22Rv1 (cell line): ENCODE measurements at regions not wholly inside any gene's neighbourhood (a gene's known extent, or its start where the extent isn't known, plus 50 kb on each side); places are given as distances from the start of the nearest gene placed in this dataset.

Experiments
- H3K27ac ChIP-seq: fragments of 450-650 bp; 2 replicates; pipeline ENCODE4 v1.5.1; 2017
- ZFX ChIP-seq: fragments of 450-650 bp; IDR thresholded peaks from 2 replicates; pipeline ENCODE4 v1.6.1; 2017; ENCODE audit warnings: antibody characterized with exemption, borderline replicate concordance
- TF ChIP-seq, protein P1 (sequence below): fragments of 450-650 bp; IDR thresholded peaks from 2 replicates; pipeline ENCODE4 v1.5.1; 2017; ENCODE audit warnings: mild to moderate bottlenecking

- TF ChIP-seq, protein P1, sequence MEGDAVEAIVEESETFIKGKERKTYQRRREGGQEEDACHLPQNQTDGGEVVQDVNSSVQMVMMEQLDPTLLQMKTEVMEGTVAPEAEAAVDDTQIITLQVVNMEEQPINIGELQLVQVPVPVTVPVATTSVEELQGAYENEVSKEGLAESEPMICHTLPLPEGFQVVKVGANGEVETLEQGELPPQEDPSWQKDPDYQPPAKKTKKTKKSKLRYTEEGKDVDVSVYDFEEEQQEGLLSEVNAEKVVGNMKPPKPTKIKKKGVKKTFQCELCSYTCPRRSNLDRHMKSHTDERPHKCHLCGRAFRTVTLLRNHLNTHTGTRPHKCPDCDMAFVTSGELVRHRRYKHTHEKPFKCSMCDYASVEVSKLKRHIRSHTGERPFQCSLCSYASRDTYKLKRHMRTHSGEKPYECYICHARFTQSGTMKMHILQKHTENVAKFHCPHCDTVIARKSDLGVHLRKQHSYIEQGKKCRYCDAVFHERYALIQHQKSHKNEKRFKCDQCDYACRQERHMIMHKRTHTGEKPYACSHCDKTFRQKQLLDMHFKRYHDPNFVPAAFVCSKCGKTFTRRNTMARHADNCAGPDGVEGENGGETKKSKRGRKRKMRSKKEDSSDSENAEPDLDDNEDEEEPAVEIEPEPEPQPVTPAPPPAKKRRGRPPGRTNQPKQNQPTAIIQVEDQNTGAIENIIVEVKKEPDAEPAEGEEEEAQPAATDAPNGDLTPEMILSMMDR, result no peak
- TF ChIP-seq ZFX, result no peak
- H3K27ac ChIP-seq, result no peak overlapping the region
These were observed 77.9 kb upstream of the DPT start for GRCh38 chr1:168806952-168807351.

DNA sequence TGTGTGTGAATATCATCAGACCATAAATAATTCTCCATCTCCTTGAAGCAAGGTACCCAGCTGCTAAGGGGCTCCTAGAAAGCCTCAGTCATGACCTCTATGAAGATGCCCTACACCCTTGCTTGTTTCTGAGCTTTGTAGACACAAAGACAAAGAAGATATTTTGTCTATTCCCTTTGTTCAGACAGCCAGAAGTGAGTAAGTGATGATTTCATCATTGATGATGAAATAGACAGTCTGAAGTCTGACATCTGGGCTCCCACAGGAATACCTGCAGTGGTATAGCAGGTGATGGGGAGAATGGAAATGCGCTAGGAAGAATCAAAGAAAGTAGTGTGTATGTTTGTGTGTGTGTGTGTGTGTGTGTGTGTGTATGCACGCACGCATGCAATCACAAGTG lies 82.2 kb upstream of the DPT start:
- no peak for TF ChIP-seq ZFX
- TF ChIP-seq, protein P1, result no peak
- no peak overlapping the region for H3K27ac ChIP-seq

DNA sequence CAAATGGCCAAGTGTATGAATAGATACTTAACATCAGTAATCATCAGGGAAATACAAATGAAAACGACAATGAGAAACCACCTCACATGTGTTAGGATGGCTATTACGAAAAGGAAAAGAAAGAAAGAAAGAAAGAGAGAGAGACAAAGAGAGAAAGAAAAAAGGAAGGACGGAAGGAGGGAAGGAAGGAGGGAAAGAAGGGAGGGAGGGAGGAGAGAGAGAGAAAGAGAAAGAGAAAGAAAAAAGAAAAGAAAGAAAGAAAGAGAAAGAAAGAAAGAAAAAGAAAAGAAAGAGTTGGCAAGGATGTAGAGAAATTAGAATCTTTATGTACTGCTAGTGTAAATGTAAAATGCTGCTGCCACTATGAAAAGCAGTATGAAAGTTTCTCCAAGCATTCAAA lies 90.7 kb upstream of the DPT start:
- no peak overlapping the region for H3K27ac ChIP-seq
- no peak for TF ChIP-seq ZFX
- TF ChIP-seq, protein P1, result no peak

DNA sequence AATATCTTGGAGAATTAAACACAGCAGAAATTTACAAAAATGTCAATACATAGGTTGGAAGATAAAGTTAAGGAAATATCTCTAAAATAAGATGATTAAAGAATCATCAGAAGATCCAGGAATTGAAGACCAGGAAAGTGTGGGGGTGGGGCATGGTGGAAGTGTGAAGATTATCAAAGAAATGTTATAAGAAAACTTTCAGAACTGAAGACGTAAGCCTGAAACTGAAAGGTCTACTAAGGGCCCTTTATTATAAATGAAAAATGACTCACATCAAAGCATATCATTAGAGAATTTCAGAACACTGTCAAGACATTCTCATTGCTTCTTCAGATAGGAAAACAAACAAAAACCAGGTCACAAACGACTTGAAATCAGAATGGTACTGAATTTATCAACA lies 92.4 kb upstream of the DPT start:
- no peak overlapping the region for H3K27ac ChIP-seq
- TF ChIP-seq, protein P1, result no peak
- no peak for TF ChIP-seq ZFX

- TF ChIP-seq, protein P1, result no peak
- TF ChIP-seq ZFX, result no peak
- no peak overlapping the region for H3K27ac ChIP-seq
These were observed 93.9 kb upstream of the DPT start for GRCh38 chr1:168822911-168823310.

GRCh38 chr1:168823988-168824387 lies 95.0 kb upstream of the DPT start:
- H3K27ac ChIP-seq, result no peak overlapping the region
- TF ChIP-seq, protein P1, result no peak

- no peak overlapping the region for H3K27ac ChIP-seq
- TF ChIP-seq ZFX, result no peak
- TF ChIP-seq, protein P1, result no peak
These were observed 95.5 kb upstream of the DPT start for GRCh38 chr1:168824418-168825065.
